CD8-positive, alpha-beta memory T cell (primary cell): ENCODE measurements at regions not wholly inside any gene's neighbourhood (a gene's known extent, or its start where the extent isn't known, plus 50 kb on each side); places are given as distances from the start of the nearest gene placed in this dataset.

ENCODE experiments used
- CTCF ChIA-PET: fragments of 350-600 bp; sonication (Branson Sonifier 250); formaldehyde crosslinking; loops from one replicate; lab custom pipeline; 2021; ENCODE audit warnings: antibody characterized with exemption; lab: Charles Lee
- POLR2A ChIA-PET: fragments of 350-600 bp; sonication (Branson Sonifier 250); formaldehyde crosslinking; loops from one replicate; lab custom pipeline; 2021; ENCODE audit warnings: antibody characterized with exemption; lab: Charles Lee
- DNase-seq, 5 donors: peaks; one replicate each; pipeline versions ENCODE4 v3.0.0 to v3.0.0-alpha.2; 2020 to 2022; ENCODE audit warnings: mixed read lengths in 1 of 5
- H3K27ac ChIP-seq: one replicate; pipeline ENCODE4 v1.7.0; 2013; ENCODE audit warnings: low read depth, mild to moderate bottlenecking, low read length, moderate library complexity
- H3K27me3 ChIP-seq: 2 replicates; pipeline ENCODE4 v1.7.0; 2013; ENCODE audit warnings: low read length, mild to moderate bottlenecking; ENCODE audit not compliant: insufficient read depth, poor library complexity, severe bottlenecking
- H3K36me3 ChIP-seq: 2 replicates; pipeline ENCODE4 v1.7.0; 2013; ENCODE audit warnings: mild to moderate bottlenecking, low read length, moderate library complexity; ENCODE audit not compliant: insufficient read depth
- H3K4me1 ChIP-seq: 2 replicates; pipeline ENCODE4 v1.7.0; 2013; ENCODE audit warnings: mild to moderate bottlenecking, low read length, moderate library complexity; ENCODE audit not compliant: insufficient read depth
- H3K4me3 ChIP-seq: 2 replicates; pipeline ENCODE4 v1.7.0; 2013; ENCODE audit warnings: mild to moderate bottlenecking, low read length
- H3K9me3 ChIP-seq: 2 replicates; pipeline ENCODE4 v1.7.0; 2013; ENCODE audit warnings: mild to moderate bottlenecking, low read length
- H3K27ac Mint-ChIP-seq, 8 donors: one replicate each; pipeline ENCODE4 v1.8.0; 2020 to 2021; ENCODE audit warnings: mixed read lengths in 8 of 8, mild to moderate bottlenecking in 6 of 8, inconsistent platforms in 3 of 8, moderate library complexity in 3 of 8
- H3K27me3 Mint-ChIP-seq, 2 donors: one replicate each; pipeline ENCODE4 v1.8.0; 2020 to 2021; ENCODE audit warnings: mixed read lengths in 2 of 2, mild to moderate bottlenecking in 1 of 2, moderate library complexity in 1 of 2
- H3K36me3 Mint-ChIP-seq, 3 donors: one replicate each; pipeline ENCODE4 v1.8.0; 2020 to 2021; ENCODE audit warnings: mixed read lengths in 3 of 3, inconsistent platforms in 1 of 3, mild to moderate bottlenecking in 1 of 3
- H3K4me1 Mint-ChIP-seq, 3 donors: one replicate each; pipeline ENCODE4 v1.8.0; 2020 to 2021; ENCODE audit warnings: mixed read lengths in 3 of 3, inconsistent platforms in 1 of 3, mild to moderate bottlenecking in 1 of 3
- H3K4me3 Mint-ChIP-seq, 7 donors: one replicate each; pipeline ENCODE4 v1.8.0; 2020 to 2021; ENCODE audit warnings: mixed read lengths in 7 of 7, mild to moderate bottlenecking in 6 of 7, moderate library complexity in 4 of 7, inconsistent platforms in 2 of 7
- H3K9me3 Mint-ChIP-seq, 5 donors: one replicate each; pipeline ENCODE4 v1.8.0; 2020 to 2022; ENCODE audit warnings: mixed read lengths in 5 of 5, mild to moderate bottlenecking in 3 of 5, moderate library complexity in 2 of 5, inconsistent platforms in 1 of 5

GRCh38 chr6:91813641-91814040, 1226.8 kb upstream of the MAP3K7 start:
- no peaks in the 10 kb centered on the region for H3K27me3 Mint-ChIP-seq
- Histone ChIP-seq H3K4me3 (no peak overlapping the region), H3K27me3 (no peaks in the 10 kb centered on the region), H3K9me3 (no peaks in the 10 kb centered on the region), H3K27ac (no peak overlapping the region), H3K36me3 (no peaks in the 10 kb centered on the region), H3K4me1 (no peaks in the 10 kb centered on the region)
- no peak overlapping the region for H3K27ac Mint-ChIP-seq
- ChIA-PET POLR2A (no interaction called here), CTCF (no interaction called here)
- no peaks in the 10 kb centered on the region for H3K4me1 Mint-ChIP-seq
- DNase-seq = no peak
- peaks cover 2 to 40% (median 6%) of the 10 kb centered on the region in 5 donors for H3K9me3 Mint-ChIP-seq
- H3K4me3 Mint-ChIP-seq = no peak overlapping the region
- no peaks in the 10 kb centered on the region for H3K36me3 Mint-ChIP-seq

GRCh38 chr6:91812596-91813274, 1225.9 kb upstream of the MAP3K7 start:
- POLR2A ChIA-PET = no interaction called here
- no peaks in the 10 kb centered on the region for H3K4me1 Mint-ChIP-seq

GRCh38 chr6:91804981-91805380, 1218.1 kb upstream of the MAP3K7 start:
- H3K27me3 ChIP-seq = no peaks in the 10 kb centered on the region
- H3K4me3 ChIP-seq = no peak overlapping the region
- no peaks in the 10 kb centered on the region for H3K4me1 ChIP-seq
- Mint-ChIP-seq H3K9me3 (peaks cover 0 to 27% (median 4%) of the 10 kb centered on the region in 5 donors), H3K27me3 (no peaks in the 10 kb centered on the region), H3K36me3 (no peaks in the 10 kb centered on the region), H3K4me3 (no peak overlapping the region), H3K27ac (no peak overlapping the region), H3K4me1 (no peaks in the 10 kb centered on the region)
- H3K9me3 ChIP-seq = no peaks in the 10 kb centered on the region
- H3K36me3 ChIP-seq = no peaks in the 10 kb centered on the region
- no peak for DNase-seq
- no peak overlapping the region for H3K27ac ChIP-seq
- ChIA-PET POLR2A (no interaction called here), CTCF (no interaction called here)

More at GRCh38 chr6:91812596-91813274, 1225.9 kb upstream of the MAP3K7 start:
- Mint-ChIP-seq H3K27me3 (no peaks in the 10 kb centered on the region), H3K27ac (no peak overlapping the region), H3K4me3 (no peak overlapping the region), H3K36me3 (no peaks in the 10 kb centered on the region), H3K9me3 (peaks cover 2 to 31% (median 6%) of the 10 kb centered on the region in 5 donors)
- DNase-seq = no peak
- Histone ChIP-seq H3K4me1 (no peaks in the 10 kb centered on the region), H3K27me3 (no peaks in the 10 kb centered on the region), H3K4me3 (no peak overlapping the region), H3K27ac (no peak overlapping the region), H3K36me3 (no peaks in the 10 kb centered on the region), H3K9me3 (no peaks in the 10 kb centered on the region)
- CTCF ChIA-PET = no interaction called here

GRCh38 chr6:91802431-91802830, 1215.6 kb upstream of the MAP3K7 start:
- H3K4me1 ChIP-seq = no peaks in the 10 kb centered on the region
- POLR2A ChIA-PET = no interaction called here
- no peaks in the 10 kb centered on the region for H3K4me1 Mint-ChIP-seq
- peaks cover 0 to 27% (median 3%) of the 10 kb centered on the region in 5 donors for H3K9me3 Mint-ChIP-seq
- no peak overlapping the region for H3K4me3 ChIP-seq
- no peaks in the 10 kb centered on the region for H3K36me3 Mint-ChIP-seq
- no peak overlapping the region for H3K27ac ChIP-seq
- H3K27me3 ChIP-seq = no peaks in the 10 kb centered on the region
- CTCF ChIA-PET = no interaction called here
- no peaks in the 10 kb centered on the region for H3K27me3 Mint-ChIP-seq
- no peak overlapping the region for H3K4me3 Mint-ChIP-seq
- H3K27ac Mint-ChIP-seq = no peak overlapping the region
- H3K36me3 ChIP-seq = no peaks in the 10 kb centered on the region
- H3K9me3 ChIP-seq = no peaks in the 10 kb centered on the region
- DNase-seq = no peak

- H3K4me3 Mint-ChIP-seq = no peak overlapping the region
- DNase-seq = no peak
Measured at GRCh38 chr6:91796603-91797002, 1209.7 kb upstream of the MAP3K7 start.

GRCh38 chr6:91788501-91788900, 1201.6 kb upstream of the MAP3K7 start:
- ChIA-PET CTCF (no interaction called here), POLR2A (no interaction called here)
- no peak overlapping the region for H3K4me3 ChIP-seq
- no peak overlapping the region for H3K27ac ChIP-seq
- Mint-ChIP-seq H3K36me3 (no peaks in the 10 kb centered on the region), H3K27me3 (no peaks in the 10 kb centered on the region), H3K9me3 (peaks cover 0 to 18% (median 8%) of the 10 kb centered on the region in 5 donors), H3K27ac (no peak overlapping the region), H3K4me3 (no peak overlapping the region), H3K4me1 (no peaks in the 10 kb centered on the region)
- no peak for DNase-seq
- no peaks in the 10 kb centered on the region for H3K4me1 ChIP-seq
- no peaks in the 10 kb centered on the region for H3K9me3 ChIP-seq
- H3K27me3 ChIP-seq = no peaks in the 10 kb centered on the region
- H3K36me3 ChIP-seq = no peaks in the 10 kb centered on the region

More at GRCh38 chr6:91796603-91797002, 1209.7 kb upstream of the MAP3K7 start:
- no peaks in the 10 kb centered on the region for H3K36me3 Mint-ChIP-seq
- CTCF ChIA-PET = no interaction called here
- POLR2A ChIA-PET = no interaction called here
- Histone ChIP-seq H3K4me3 (no peak overlapping the region), H3K36me3 (no peaks in the 10 kb centered on the region), H3K27ac (no peak overlapping the region), H3K27me3 (no peaks in the 10 kb centered on the region), H3K4me1 (no peaks in the 10 kb centered on the region), H3K9me3 (no peaks in the 10 kb centered on the region)
- H3K4me1 Mint-ChIP-seq = no peaks in the 10 kb centered on the region
- peaks cover 0 to 10% (median 5%) of the 10 kb centered on the region in 5 donors for H3K9me3 Mint-ChIP-seq
- no peak overlapping the region for H3K27ac Mint-ChIP-seq
- H3K27me3 Mint-ChIP-seq = no peaks in the 10 kb centered on the region

- no peaks in the 10 kb centered on the region for H3K4me1 Mint-ChIP-seq
- H3K27ac ChIP-seq = no peak overlapping the region
- H3K27ac Mint-ChIP-seq = no peak overlapping the region
- H3K4me3 ChIP-seq = no peak overlapping the region
- H3K4me3 Mint-ChIP-seq = no peak overlapping the region
- CTCF ChIA-PET = no interaction called here
- POLR2A ChIA-PET = no interaction called here
- H3K36me3 Mint-ChIP-seq = no peaks in the 10 kb centered on the region
- no peak for DNase-seq
- H3K27me3 Mint-ChIP-seq = no peaks in the 10 kb centered on the region
- no peaks in the 10 kb centered on the region for H3K4me1 ChIP-seq
- H3K9me3 Mint-ChIP-seq = peaks cover 0 to 28% (median 11%) of the 10 kb centered on the region in 5 donors
- H3K27me3 ChIP-seq = no peaks in the 10 kb centered on the region
- no peaks in the 10 kb centered on the region for H3K9me3 ChIP-seq
- no peaks in the 10 kb centered on the region for H3K36me3 ChIP-seq
Measured at GRCh38 chr6:91786474-91787184, 1199.8 kb upstream of the MAP3K7 start.

GRCh38 chr6:91782802-91783201, 1195.9 kb upstream of the MAP3K7 start:
- Mint-ChIP-seq H3K4me1 (no peaks in the 10 kb centered on the region), H3K36me3 (no peaks in the 10 kb centered on the region)

More at GRCh38 chr6:91782802-91783201, 1195.9 kb upstream of the MAP3K7 start:
- Histone ChIP-seq H3K4me3 (no peak overlapping the region), H3K4me1 (no peaks in the 10 kb centered on the region), H3K9me3 (no peaks in the 10 kb centered on the region), H3K27ac (no peak overlapping the region), H3K36me3 (no peaks in the 10 kb centered on the region), H3K27me3 (no peaks in the 10 kb centered on the region)
- ChIA-PET CTCF (no interaction called here), POLR2A (interaction anchor here (0.6 kb wide), 1 partner anchor 1611 kb away, joined by 4 read pairs; no protein-coding TSS in a partner anchor)
- no peak overlapping the region for H3K27ac Mint-ChIP-seq
- no peaks in the 10 kb centered on the region for H3K27me3 Mint-ChIP-seq
- peaks cover 0 to 31% (median 12%) of the 10 kb centered on the region in 5 donors for H3K9me3 Mint-ChIP-seq
- H3K4me3 Mint-ChIP-seq = no peak overlapping the region
- no peak for DNase-seq
